Astrocyte (in vitro differentiated cells and primary cell): ENCODE measurements at regions not wholly inside any gene's neighbourhood (a gene's known extent, or its start where the extent isn't known, plus 50 kb on each side); places are given as distances from the start of the nearest gene placed in this dataset.

Experiments
- DNase-seq: peaks from one replicate; pipeline ENCODE4 v3.0.0-alpha.2; 2010; ENCODE audit warnings: low read depth
- FAIRE-seq: peaks from 2 replicates; lab custom pipeline; 2011; peaks lifted over from hg19 to GRCh38; lab: Jason Lieb, UNC
- H2AFZ ChIP-seq: 2 replicates; pipeline ENCODE4 v1.6.0; 2012; ENCODE audit warnings: low read depth, low read length, inconsistent platforms
- H3K27ac ChIP-seq: 2 replicates; pipeline ENCODE4 v1.5.1; 2011; ENCODE audit warnings: low read depth, low read length, inconsistent platforms
- H3K27me3 ChIP-seq: 2 replicates; pipeline ENCODE4 v1.6.0; 2011; ENCODE audit warnings: low read length, inconsistent platforms; ENCODE audit not compliant: insufficient read depth
- H3K36me3 ChIP-seq: 2 replicates; pipeline ENCODE4 v1.5.1; 2011; ENCODE audit warnings: low read length, inconsistent platforms; ENCODE audit not compliant: insufficient read depth
- H3K4me1 ChIP-seq: 2 replicates; pipeline ENCODE4 v1.5.1; 2011; ENCODE audit warnings: low read length, inconsistent platforms; ENCODE audit not compliant: insufficient read depth
- H3K4me2 ChIP-seq: 2 replicates; pipeline ENCODE4 v1.6.0; 2012; ENCODE audit warnings: low read length, inconsistent platforms
- H3K4me3 ChIP-seq: 2 replicates; pipeline ENCODE4 v1.5.1; 2011; ENCODE audit warnings: low read depth, mild to moderate bottlenecking, low read length, inconsistent platforms; ENCODE audit not compliant: insufficient read depth
- H3K79me2 ChIP-seq: 2 replicates; pipeline ENCODE4 v1.6.0; 2012; ENCODE audit warnings: mild to moderate bottlenecking, low read length, inconsistent platforms; ENCODE audit not compliant: insufficient read depth
- H3K9ac ChIP-seq: 2 replicates; pipeline ENCODE4 v1.6.0; 2012; ENCODE audit warnings: mild to moderate bottlenecking, low read length, inconsistent platforms
- H3K9me3 ChIP-seq: 2 replicates; pipeline ENCODE4 v1.5.1; 2012; ENCODE audit warnings: low read depth, mild to moderate bottlenecking, low read length, inconsistent platforms; ENCODE audit not compliant: insufficient read depth
- H4K20me1 ChIP-seq: 2 replicates; pipeline ENCODE4 v1.6.0; 2012; ENCODE audit warnings: low read length, inconsistent platforms; ENCODE audit not compliant: insufficient read depth
- H3K27ac Mint-ChIP-seq: one replicate; pipeline ENCODE4 v1.8.0; 2021; ENCODE audit warnings: mild to moderate bottlenecking, mixed read lengths; ENCODE audit not compliant: unreplicated experiment
- H3K27me3 Mint-ChIP-seq: one replicate; pipeline ENCODE4 v1.8.0; 2021; ENCODE audit warnings: low read depth, mixed read lengths; ENCODE audit not compliant: unreplicated experiment
- H3K36me3 Mint-ChIP-seq: one replicate; pipeline ENCODE4 v1.8.0; 2021; ENCODE audit warnings: low read depth, mixed read lengths; ENCODE audit not compliant: unreplicated experiment
- H3K4me1 Mint-ChIP-seq: one replicate; pipeline ENCODE4 v1.8.0; 2021; ENCODE audit warnings: low read depth, mixed read lengths; ENCODE audit not compliant: unreplicated experiment
- H3K4me3 Mint-ChIP-seq: one replicate; pipeline ENCODE4 v1.8.0; 2021; ENCODE audit warnings: mild to moderate bottlenecking, moderate library complexity, mixed read lengths; ENCODE audit not compliant: unreplicated experiment
- H3K9me3 Mint-ChIP-seq: one replicate; pipeline ENCODE4 v1.8.0; 2021; ENCODE audit warnings: mild to moderate bottlenecking, mixed read lengths; ENCODE audit not compliant: unreplicated experiment
- CTCF ChIP-seq: IDR thresholded peaks from 2 replicates; pipeline ENCODE4 v1.5.1; 2011; ENCODE audit warnings: low read depth, mild to moderate bottlenecking, inconsistent platforms, low read length, moderate library complexity; ENCODE audit not compliant: insufficient read depth
- EZH2 ChIP-seq: IDR thresholded peaks from 2 replicates; pipeline ENCODE4 v1.6.1; 2012; ENCODE audit warnings: mild to moderate bottlenecking, low read length, inconsistent platforms; ENCODE audit not compliant: insufficient read depth

GRCh38 chr22:34960005-34960404, 106.0 kb upstream of the ISX start:
- TF ChIP-seq CTCF = no peak
- TF ChIP-seq EZH2 = no peak
- Mint-ChIP-seq H3K27me3 (no peaks in the 10 kb centered on the region), H3K4me1 (peaks cover 5% of the 10 kb centered on the region), H3K4me3 (no peak overlapping the region), H3K27ac (no peak overlapping the region), H3K9me3 (peaks cover 5% of the 10 kb centered on the region), H3K36me3 (no peaks in the 10 kb centered on the region)
- H3K4me2 ChIP-seq = no peak overlapping the region
- H3K27me3 ChIP-seq = no peaks in the 10 kb centered on the region
- H3K79me2 ChIP-seq = no peaks in the 10 kb centered on the region
- no peak for DNase-seq
- H3K4me1 ChIP-seq = no peaks in the 10 kb centered on the region
- H2AFZ ChIP-seq = no peak overlapping the region
- no peaks in the 10 kb centered on the region for H4K20me1 ChIP-seq
- H3K4me3 ChIP-seq = no peak overlapping the region
- no peaks in the 10 kb centered on the region for H3K9me3 ChIP-seq
- no peaks in the 10 kb centered on the region for H3K36me3 ChIP-seq
- H3K27ac ChIP-seq = no peak overlapping the region
- no peak for FAIRE-seq
- no peak overlapping the region for H3K9ac ChIP-seq

GRCh38 chr22:34966980-34967565, 98.9 kb upstream of the ISX start:
- Mint-ChIP-seq H3K36me3 (no peaks in the 10 kb centered on the region), H3K9me3 (peaks cover 4% of the 10 kb centered on the region), H3K27ac (peak overlapping the region; percentile 88), H3K27me3 (no peaks in the 10 kb centered on the region), H3K4me3 (no peak overlapping the region), H3K4me1 (peaks cover 14% of the 10 kb centered on the region)
- DNase-seq = peak; percentile 20
- no peak for TF ChIP-seq CTCF
- no peak for TF ChIP-seq EZH2
- Histone ChIP-seq H3K4me2 (no peak overlapping the region), H3K4me3 (no peak overlapping the region), H2AFZ (no peak overlapping the region), H3K4me1 (no peaks in the 10 kb centered on the region), H3K27me3 (no peaks in the 10 kb centered on the region), H4K20me1 (no peaks in the 10 kb centered on the region), H3K79me2 (no peaks in the 10 kb centered on the region), H3K36me3 (no peaks in the 10 kb centered on the region), H3K27ac (no peak overlapping the region), H3K9me3 (no peaks in the 10 kb centered on the region), H3K9ac (no peak overlapping the region)
- no peak for FAIRE-seq

DNA sequence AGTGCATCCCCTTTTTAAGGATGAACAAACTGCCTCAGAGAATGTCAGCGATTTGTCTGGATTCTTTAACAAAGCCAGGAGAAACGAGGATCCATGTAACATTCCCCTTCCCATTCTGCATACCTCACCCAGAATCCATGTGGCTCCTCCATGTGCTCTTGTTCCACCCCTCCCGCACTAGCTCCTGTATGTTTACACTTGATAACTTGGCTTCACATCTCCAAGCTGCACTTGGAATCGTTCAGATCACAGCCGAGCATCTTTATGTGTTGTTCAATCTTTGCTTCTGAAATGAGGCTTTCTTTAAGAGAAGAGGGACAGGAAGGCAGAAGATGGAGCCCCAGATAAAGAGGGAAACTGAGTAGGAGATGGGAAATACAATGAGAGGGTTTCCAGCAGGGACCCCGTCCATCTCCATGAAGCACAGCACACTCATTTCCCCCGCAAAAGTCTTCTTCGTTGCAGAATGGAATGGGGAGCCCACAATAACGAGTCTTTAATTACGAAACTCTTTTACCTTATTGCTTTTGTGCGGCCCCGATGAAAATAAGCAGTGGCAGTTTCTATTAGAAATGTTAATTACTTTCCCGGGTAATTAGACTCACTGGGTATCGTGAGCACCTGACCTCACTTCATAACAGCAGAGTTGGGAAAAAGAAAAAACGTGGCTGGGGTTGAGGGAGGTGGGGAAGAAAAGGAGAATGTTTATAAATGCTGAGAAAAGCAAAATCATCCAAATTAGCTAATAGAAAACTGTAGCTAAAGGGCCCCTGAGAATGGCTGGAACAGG, 96.8 kb upstream of the ISX start:
- Mint-ChIP-seq H3K4me1 (peaks cover 30% of the 10 kb centered on the region), H3K27me3 (no peaks in the 10 kb centered on the region), H3K36me3 (no peaks in the 10 kb centered on the region), H3K4me3 (no peak overlapping the region), H3K9me3 (peaks cover 4% of the 10 kb centered on the region), H3K27ac (no peak overlapping the region)
- Histone ChIP-seq H2AFZ (no peak overlapping the region), H3K4me2 (no peak overlapping the region), H3K9me3 (no peaks in the 10 kb centered on the region), H4K20me1 (no peaks in the 10 kb centered on the region), H3K4me3 (no peak overlapping the region), H3K27ac (no peak overlapping the region), H3K4me1 (no peaks in the 10 kb centered on the region), H3K27me3 (no peaks in the 10 kb centered on the region), H3K79me2 (no peaks in the 10 kb centered on the region), H3K9ac (no peak overlapping the region), H3K36me3 (no peaks in the 10 kb centered on the region)
- TF ChIP-seq EZH2 (no peak), CTCF (no peak)
- DNase-seq = no peak
- FAIRE-seq = no peak
